Activated T-cell treated with anti-CD3 and anti-CD28 coated beads for 1 hour (primary cell): ENCODE measurements at regions not wholly inside any gene's neighbourhood (a gene's known extent, or its start where the extent isn't known, plus 50 kb on each side); places are given as distances from the start of the nearest gene placed in this dataset.

ENCODE experiments used
- DNase-seq: peaks from one replicate; pipeline ENCODE4 v3.0.0-alpha.2; 2020; ENCODE audit warnings: low read depth

GRCh38 chr11:32266601-32267000 lies 168.7 kb downstream of the WT1 start:
- no peak for DNase-seq

GRCh38 chr11:32267679-32268187 lies 167.6 kb downstream of the WT1 start:
- DNase-seq = no peak

- no peak for DNase-seq
Measured at GRCh38 chr11:32273931-32274330, 161.4 kb downstream of the WT1 start.

- DNase-seq = no peak
Measured at GRCh38 chr11:32279672-32280071, 155.7 kb downstream of the WT1 start.

- DNase-seq = no peak
Measured at GRCh38 chr11:32280339-32280738, 155.0 kb downstream of the WT1 start.

GRCh38 chr11:32288276-32288675 lies 147.1 kb downstream of the WT1 start:
- DNase-seq = no peak

GRCh38 chr11:32289701-32290100 lies 145.6 kb downstream of the WT1 start:
- DNase-seq = no peak

- no peak for DNase-seq
Measured at GRCh38 chr11:32290783-32291182, 144.6 kb downstream of the WT1 start.

GRCh38 chr11:32297611-32298011 lies 137.7 kb downstream of the WT1 start:
- DNase-seq = no peak

GRCh38 chr11:32302826-32303225 lies 132.5 kb downstream of the WT1 start:
- DNase-seq = no peak

GRCh38 chr11:32304521-32304920 lies 130.8 kb downstream of the WT1 start:
- DNase-seq = no peak

GRCh38 chr11:32305460-32305859 lies 129.9 kb downstream of the WT1 start:
- DNase-seq = no peak

GRCh38 chr11:32307471-32307870 lies 127.9 kb downstream of the WT1 start:
- no peak for DNase-seq

- DNase-seq = no peak
Measured at GRCh38 chr11:32307913-32308312, 127.4 kb downstream of the WT1 start.

GRCh38 chr11:32309530-32310213 lies 125.7 kb downstream of the WT1 start:
- no peak for DNase-seq

- DNase-seq = no peak
Measured at GRCh38 chr11:32310214-32310601, 125.1 kb downstream of the WT1 start.

GRCh38 chr11:32311346-32312065 lies 123.8 kb downstream of the WT1 start:
- no peak for DNase-seq

- no peak for DNase-seq
Measured at GRCh38 chr11:32312206-32312817, 123.0 kb downstream of the WT1 start.

GRCh38 chr11:32312865-32313403 lies 122.4 kb downstream of the WT1 start:
- no peak for DNase-seq

GRCh38 chr11:32313477-32313876 lies 121.9 kb downstream of the WT1 start:
- no peak for DNase-seq

- DNase-seq = no peak
Measured at GRCh38 chr11:32315121-32315520, 120.2 kb downstream of the WT1 start.

- no peak for DNase-seq
Measured at GRCh38 chr11:32316232-32316631, 119.1 kb downstream of the WT1 start.
